Superior temporal gyrus (tissue), 1 donor: ENCODE measurements at regions not wholly inside any gene's neighbourhood (a gene's known extent, or its start where the extent isn't known, plus 50 kb on each side); places are given as distances from the start of the nearest gene placed in this dataset.
"Not testable (repeated sequence)": the region's sequence is repeated elsewhere in the genome, so short reads cannot be mapped to it uniquely, and the experiment has no call there.

Source experiments
- DNase-seq: peaks from one replicate; pipeline ENCODE4 v3.0.0-alpha.2; 2016; ENCODE audit errors: extremely low spot score

GRCh38 chr16:86257546-86257945, 252.8 kb upstream of the FOXF1 start:
- DNase-seq = no peak

DNA sequence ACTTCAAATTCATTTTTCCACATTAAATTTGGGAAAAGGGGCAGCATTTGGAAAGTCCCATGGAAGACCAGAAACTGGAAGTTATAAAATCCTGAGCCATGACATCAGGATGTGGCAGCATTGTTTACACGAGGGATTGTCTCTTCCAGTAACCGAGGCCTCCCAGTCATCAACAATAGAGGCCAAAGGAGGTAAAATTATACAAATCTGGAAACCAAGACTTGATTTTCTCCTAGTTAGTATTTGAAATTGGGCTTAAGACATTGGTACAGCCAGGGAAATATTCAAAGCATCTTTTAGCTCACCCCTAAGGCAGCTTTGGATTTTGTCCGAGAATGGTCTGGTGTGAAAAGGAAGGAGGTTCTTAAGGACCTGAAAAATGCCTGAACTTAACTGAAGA, 251.6 kb upstream of the FOXF1 start:
- DNase-seq = no peak

- no peak for DNase-seq
Observed at GRCh38 chr16:86259499-86259898, 250.8 kb upstream of the FOXF1 start.

GRCh38 chr16:86261379-86261778, 248.9 kb upstream of the FOXF1 start:
- no peak for DNase-seq

DNA sequence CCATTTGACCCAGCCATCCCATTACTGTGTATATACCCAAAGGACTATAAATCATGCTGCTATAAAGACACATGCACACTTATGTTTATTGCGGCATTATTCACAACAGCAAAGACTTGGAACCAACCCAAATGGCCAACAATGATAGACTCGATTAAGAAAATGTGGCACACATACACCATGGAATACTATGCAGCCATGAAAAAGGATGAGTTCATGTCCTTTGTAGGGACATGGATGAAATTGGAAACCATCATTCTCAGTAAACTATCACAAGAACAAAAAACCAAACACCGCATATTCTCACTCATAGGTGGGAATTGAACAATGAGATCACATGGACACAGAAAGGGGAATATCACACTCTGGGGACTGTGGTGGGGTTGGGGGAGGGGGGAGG, 242.7 kb upstream of the FOXF1 start:
- not testable (repeated sequence) for DNase-seq

- no peak for DNase-seq
Observed at GRCh38 chr16:86270696-86271095, 239.6 kb upstream of the FOXF1 start.

GRCh38 chr16:86272744-86273143, 237.6 kb upstream of the FOXF1 start:
- DNase-seq = no peak

DNA sequence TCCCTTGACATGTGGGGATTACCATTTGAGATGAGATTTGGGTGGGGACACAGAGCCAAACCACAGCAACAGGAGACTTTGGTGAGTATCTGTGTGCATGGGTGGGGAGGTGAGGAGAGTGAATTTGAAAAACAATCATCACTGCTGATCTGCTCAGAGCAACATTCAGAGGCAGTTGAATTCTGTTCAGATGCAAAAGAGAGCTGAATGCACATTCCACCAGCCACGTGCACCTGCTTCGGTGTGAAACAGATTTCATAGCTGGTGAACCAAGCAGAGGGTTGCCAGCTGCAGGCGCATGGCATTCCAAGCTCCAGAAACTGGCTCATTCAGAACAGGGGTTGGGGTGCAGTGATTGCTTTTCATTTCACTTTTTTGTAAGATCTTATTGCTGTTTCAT, 233.1 kb upstream of the FOXF1 start:
- no peak for DNase-seq

DNA sequence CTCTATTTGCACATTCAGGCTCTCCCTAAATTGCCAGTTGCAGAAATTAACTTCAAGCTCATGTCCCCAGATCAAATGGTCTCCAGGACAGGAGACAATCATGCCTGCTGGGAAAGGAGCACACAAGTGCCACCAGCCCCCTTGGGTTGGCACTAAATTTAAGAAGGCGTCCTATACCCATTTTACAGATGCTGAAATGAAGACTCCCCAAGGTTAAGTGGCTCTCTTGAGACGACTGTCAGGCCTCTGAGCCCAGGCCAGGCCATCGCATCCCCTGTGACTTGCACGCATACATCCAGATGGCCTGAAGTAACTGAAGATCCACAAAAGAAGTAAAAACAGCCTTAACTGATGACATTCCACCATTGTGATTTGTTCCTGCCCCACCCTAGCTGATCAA, 232.5 kb upstream of the FOXF1 start:
- DNase-seq = not testable (repeated sequence)

GRCh38 chr16:86281421-86281820, 228.9 kb upstream of the FOXF1 start:
- DNase-seq = no peak

GRCh38 chr16:86283944-86284343, 226.4 kb upstream of the FOXF1 start:
- DNase-seq = no peak

DNA sequence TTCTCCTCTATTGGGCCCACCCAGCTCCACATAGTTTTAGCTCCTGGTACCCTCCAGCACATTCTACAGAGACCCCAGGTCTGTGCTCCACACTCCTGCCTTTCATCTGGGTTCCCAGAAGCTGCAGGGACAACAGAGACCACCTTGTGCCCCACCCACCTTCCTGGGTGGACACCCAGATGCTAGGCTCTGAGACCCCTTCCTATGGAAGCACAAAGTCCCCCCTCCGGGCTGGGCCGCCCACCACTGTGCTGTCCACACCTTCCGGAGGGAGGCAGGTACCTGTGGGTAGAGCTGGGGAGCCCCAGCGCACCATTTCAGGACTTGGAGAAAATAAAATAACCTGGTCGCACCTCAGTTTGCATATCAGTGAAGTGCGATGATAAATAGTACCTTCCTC, 224.9 kb upstream of the FOXF1 start:
- DNase-seq = no peak

GRCh38 chr16:86285938-86286921, 224.1 kb upstream of the FOXF1 start:
- no peak for DNase-seq

- no peak for DNase-seq
Observed at GRCh38 chr16:86286991-86287663, 223.2 kb upstream of the FOXF1 start.

DNA sequence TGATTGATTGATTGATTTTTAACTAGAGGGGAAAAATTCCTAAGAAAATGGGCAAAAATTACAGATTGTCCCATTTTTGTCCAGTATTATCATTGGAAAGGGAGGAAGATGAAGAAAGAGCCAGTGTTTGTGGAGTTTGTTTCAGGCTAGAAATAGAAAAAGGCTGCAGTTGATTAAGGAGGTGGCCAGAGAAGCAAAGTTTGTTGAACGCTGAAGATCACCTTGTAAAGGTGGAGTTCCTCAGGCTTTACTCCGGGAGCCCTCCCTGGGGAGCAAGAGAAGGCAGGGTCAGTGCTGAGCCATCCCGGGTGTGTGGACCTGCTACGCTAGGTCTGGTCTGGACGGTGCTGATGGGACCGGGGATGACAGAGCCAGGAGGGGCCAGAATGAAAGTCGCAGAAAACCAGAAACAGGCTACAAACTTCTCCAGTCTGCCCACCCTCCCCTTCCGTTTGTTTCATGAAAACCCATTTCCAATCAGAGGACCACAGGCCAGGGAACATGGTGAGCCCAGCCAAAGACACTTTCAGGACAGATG, 222.6 kb upstream of the FOXF1 start:
- DNase-seq = no peak

DNA sequence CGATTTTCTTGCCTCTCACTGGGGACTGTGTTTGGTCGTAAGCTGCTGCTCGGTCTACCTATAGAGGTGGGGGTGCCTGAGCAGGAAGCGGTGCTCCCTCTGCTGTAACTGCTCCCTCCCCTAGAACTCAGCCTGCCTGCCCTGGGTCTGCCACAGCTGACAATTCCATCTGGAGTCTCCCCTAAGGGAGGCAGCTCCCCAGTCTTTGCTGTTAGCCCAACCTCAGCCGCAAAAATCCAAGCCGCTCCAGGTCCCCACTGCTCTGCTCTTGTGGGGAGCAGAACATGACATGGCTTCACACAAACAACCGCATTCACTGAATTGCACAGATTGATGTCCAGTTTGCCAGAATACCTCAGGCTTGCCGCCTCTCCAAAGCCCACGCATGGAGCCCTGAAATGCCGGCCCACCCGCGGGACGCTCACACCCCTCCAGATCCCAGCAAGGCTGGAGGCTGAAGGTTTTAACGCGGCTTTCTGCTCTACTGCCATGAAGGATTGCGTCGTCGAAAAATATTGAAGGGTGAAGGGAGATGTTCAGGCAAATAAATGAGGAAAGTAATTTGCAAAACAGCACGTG, 221.5 kb upstream of the FOXF1 start:
- DNase-seq = no peak

DNA sequence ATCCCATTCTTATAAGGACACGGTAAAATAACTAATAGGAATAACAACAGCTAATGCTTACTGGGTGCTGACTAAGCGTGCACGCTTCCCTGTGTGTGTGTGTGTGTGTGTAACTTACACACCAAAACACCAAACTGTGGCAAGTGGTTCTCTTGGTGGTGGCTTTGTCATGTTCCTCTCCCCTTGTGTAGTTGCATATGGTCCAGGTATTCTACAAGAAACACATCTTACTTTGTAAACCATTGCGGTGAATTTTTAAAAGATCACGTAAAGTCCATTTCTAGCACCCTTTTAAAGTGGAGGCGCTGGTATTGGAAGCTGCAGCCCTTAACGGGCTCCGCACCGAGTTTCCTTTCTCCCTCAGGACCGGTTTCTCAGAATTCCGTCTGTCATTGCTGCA, 221.0 kb upstream of the FOXF1 start:
- no peak for DNase-seq

DNA sequence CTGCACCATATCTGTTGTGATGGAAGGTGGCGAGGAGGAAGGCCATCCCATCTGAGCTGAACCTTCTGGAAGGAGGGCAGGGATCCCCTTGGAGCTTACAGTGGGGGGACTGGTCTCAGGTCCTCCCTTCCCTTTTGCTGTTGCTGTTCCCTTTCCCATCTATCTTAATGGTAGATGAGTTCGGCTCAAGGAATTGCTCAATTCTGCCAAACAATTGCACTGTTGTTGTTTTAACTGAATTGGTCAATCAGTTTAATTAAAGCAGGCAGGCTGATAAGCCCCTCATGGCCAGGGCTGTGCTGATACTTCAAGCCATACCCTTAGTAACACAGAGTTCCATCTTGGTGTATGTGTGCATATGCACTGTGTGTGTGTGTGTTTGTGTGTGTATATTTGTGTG, 220.4 kb upstream of the FOXF1 start:
- no peak for DNase-seq

DNA sequence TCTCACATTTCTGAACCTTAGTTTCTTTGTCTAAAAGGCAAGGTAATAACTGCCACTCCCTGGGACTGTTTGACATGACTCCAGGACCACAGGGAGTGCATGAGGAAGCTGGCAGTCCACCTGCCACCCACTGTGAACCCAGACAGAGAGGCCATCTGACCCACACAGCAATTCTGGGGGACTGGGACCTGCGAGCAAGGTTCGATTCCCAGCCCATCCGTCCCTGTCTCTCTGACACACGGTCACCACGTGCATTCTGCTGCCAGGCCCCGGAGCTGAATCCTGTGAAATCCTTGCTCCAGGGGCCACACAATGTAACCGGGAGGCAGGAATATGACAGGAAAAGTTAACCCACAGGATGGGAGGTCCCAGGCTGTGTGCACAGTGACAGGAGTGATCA, 218.8 kb upstream of the FOXF1 start:
- DNase-seq = no peak

DNA sequence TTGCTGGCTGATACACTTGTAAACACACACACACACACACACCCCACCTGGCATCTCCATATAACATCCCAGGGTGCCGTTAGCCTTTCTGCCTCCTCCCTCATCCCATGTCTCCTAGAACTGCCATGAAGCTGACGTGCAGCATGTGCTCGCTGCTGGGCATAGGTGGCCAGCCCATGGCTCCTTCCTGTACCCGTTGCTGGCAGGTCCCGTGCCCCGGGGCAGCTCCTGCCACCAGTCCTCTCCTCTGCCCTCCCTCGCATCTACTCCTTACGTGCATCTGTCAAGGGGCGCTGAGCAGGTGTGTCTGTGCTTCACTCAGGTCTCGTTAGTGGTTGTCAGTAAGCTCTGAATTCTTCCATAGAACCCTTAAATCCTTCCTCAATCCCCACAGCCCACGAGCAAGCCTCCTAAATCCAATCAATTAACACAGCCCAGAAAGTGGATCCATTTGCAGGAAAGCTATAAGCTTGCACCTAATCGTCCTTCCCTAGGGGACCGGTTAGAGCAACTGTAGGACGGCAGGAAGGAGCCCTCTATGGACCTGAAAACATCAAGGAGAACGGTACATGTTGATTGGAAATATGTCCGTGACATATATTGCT, 218.1 kb upstream of the FOXF1 start:
- DNase-seq = no peak

GRCh38 chr16:86292942-86293341, 217.4 kb upstream of the FOXF1 start:
- DNase-seq = no peak

DNA sequence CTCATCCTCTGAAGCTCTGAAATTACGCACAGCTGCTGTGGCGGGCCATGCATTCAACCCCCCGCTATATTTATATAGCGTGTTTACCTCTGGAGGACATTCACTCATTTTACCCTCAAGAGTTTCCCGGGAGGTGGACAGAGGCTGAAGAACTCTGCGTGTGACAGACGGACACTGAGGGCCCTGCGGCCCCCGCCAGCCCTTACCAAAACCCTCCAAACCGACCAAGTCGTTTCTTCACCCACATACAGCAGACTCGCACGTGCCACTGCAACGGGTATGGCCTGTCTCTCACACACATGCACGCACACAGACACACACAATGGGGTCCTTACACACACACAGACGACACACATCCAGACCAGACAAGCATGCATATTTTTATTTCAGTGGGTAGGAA, 216.4 kb upstream of the FOXF1 start:
- no peak for DNase-seq
